Endothelial cell of umbilical vein (primary cell): ENCODE measurements at regions not wholly inside any gene's neighbourhood (a gene's known extent, or its start where the extent isn't known, plus 50 kb on each side); places are given as distances from the start of the nearest gene placed in this dataset.
A peak's percentile ranks its signal among the peaks of the same experiment; 100 is the strongest.

Experiments used
- BruUV-seq: library from RNA; stranded (reverse); fragments of 400-500 nt; replicated peaks from 2 replicates; lab custom pipeline; 2021; lab: Mats Ljungman, UMichigan
- CTCF ChIA-PET: fragments of 300-600, 350-600 bp; sonication (Branson Sonifier 250); formaldehyde crosslinking; loops from one replicate; lab custom pipeline; 2021; ENCODE audit warnings: antibody characterized with exemption, inconsistent platforms; lab: Charles Lee
- POLR2A ChIA-PET: fragments of 300-600, 350-600 bp; sonication (Branson Sonifier 250); formaldehyde crosslinking; loops from one replicate; lab custom pipeline; 2021; ENCODE audit warnings: antibody characterized with exemption, inconsistent platforms; lab: Charles Lee
- DNase-seq: peaks from one replicate; pipeline ENCODE4 v3.0.0-alpha.2; 2011; ENCODE audit warnings: low read depth, low spot score
- FAIRE-seq: peaks from 2 replicates; lab custom pipeline; 2011; peaks lifted over from hg19 to GRCh38; lab: Jason Lieb, UNC
- H2AFZ ChIP-seq: 2 replicates; pipeline ENCODE4 v1.6.0; 2012; ENCODE audit warnings: low read depth, low read length, control low read depth, inconsistent platforms
- H3K27ac ChIP-seq: 2 replicates; pipeline ENCODE4 v1.5.1; 2011; ENCODE audit warnings: low read depth, mild to moderate bottlenecking, control low read depth, low read length, moderate library complexity; ENCODE audit not compliant: insufficient read depth
- H3K27me3 ChIP-seq, 2 experiments: 2 replicates each; pipeline versions ENCODE4 v1.6.0 to v1.6.1; 2011; ENCODE audit warnings: low read length in 2 of 2, mixed read lengths in 1 of 2; ENCODE audit not compliant: control insufficient read depth in 2 of 2, insufficient read depth in 2 of 2
- H3K36me3 ChIP-seq, 2 experiments: 2 replicates in 1 of 2; 3 replicates in 1 of 2; pipeline ENCODE4 v1.5.1; 2011; ENCODE audit warnings: low read length in 2 of 2, mild to moderate bottlenecking in 1 of 2, moderate library complexity in 1 of 2; ENCODE audit not compliant: control insufficient read depth in 2 of 2, insufficient read depth in 2 of 2; ENCODE audit errors: extremely low read depth in 1 of 2
- H3K4me1 ChIP-seq: 3 replicates; pipeline ENCODE4 v1.5.1; 2011; ENCODE audit warnings: mild to moderate bottlenecking, low read length; ENCODE audit not compliant: control insufficient read depth, insufficient read depth; ENCODE audit errors: extremely low read depth
- H3K4me2 ChIP-seq: 2 replicates; pipeline ENCODE4 v1.6.1; 2011; ENCODE audit warnings: low read length, control low read depth, mixed read lengths; ENCODE audit not compliant: insufficient read depth
- H3K4me3 ChIP-seq, 3 experiments: fragments of 200-600 bp in 1 of 3; sonication (generic), shearing (Covaris generic) in 1 of 3; replicated peaks in 1 of 3; 2 replicates each; pipeline ENCODE4 v1.5.1; 2011 to 2016; ENCODE audit warnings: control low read depth in 3 of 3, low read length in 3 of 3, mild to moderate bottlenecking in 2 of 3, inconsistent platforms in 1 of 3, low read depth in 1 of 3, moderate library complexity in 1 of 3; ENCODE audit not compliant: insufficient read depth in 1 of 3
- H3K79me2 ChIP-seq: 2 replicates; pipeline ENCODE4 v1.6.0; 2012; ENCODE audit warnings: low read length, inconsistent platforms; ENCODE audit not compliant: control insufficient read depth, insufficient read depth
- H3K9ac ChIP-seq: replicated peaks from 2 replicates; pipeline ENCODE3; 2011; ENCODE audit warnings: low read length, control low read depth; ENCODE audit not compliant: insufficient read depth; ENCODE audit errors: extremely low read depth
- H3K9me1 ChIP-seq: replicated peaks from 3 replicates; pipeline ENCODE4 v1.6.0; 2011; ENCODE audit warnings: mild to moderate bottlenecking, low read length; ENCODE audit not compliant: control insufficient read depth, insufficient read depth; ENCODE audit errors: extremely low read depth
- H3K9me3 ChIP-seq: replicated peaks from 2 replicates; pipeline ENCODE4 v1.5.1; 2012; ENCODE audit warnings: low read length, inconsistent platforms; ENCODE audit not compliant: control insufficient read depth, insufficient read depth
- H4K20me1 ChIP-seq: replicated peaks from 2 replicates; pipeline ENCODE3; 2011; ENCODE audit warnings: mild to moderate bottlenecking, low read length; ENCODE audit not compliant: control insufficient read depth, insufficient read depth; ENCODE audit errors: extremely low read depth
- CTCF ChIP-seq, 2 donors: IDR thresholded peaks; 1 replicate in 1 of 2; 2 replicates in 1 of 2; pipeline ENCODE4 v1.5.1; 2011; ENCODE audit warnings: low read length in 2 of 2, mild to moderate bottlenecking in 2 of 2, moderate library complexity in 2 of 2, control low read depth in 1 of 2, inconsistent platforms in 1 of 2, low read depth in 1 of 2; ENCODE audit not compliant: insufficient read depth in 1 of 2; ENCODE audit errors: extremely low read depth in 1 of 2
- EZH2 ChIP-seq: IDR thresholded peaks from 2 replicates; pipeline ENCODE4 v1.6.1; 2012; ENCODE audit warnings: borderline replicate concordance, low read depth, mild to moderate bottlenecking, moderate library complexity, low read length, inconsistent platforms; ENCODE audit not compliant: severe bottlenecking
- FOS ChIP-seq: IDR thresholded peaks from 2 replicates; pipeline ENCODE4 v1.6.1; 2011; ENCODE audit warnings: mild to moderate bottlenecking, low read length, moderate library complexity, borderline replicate concordance; ENCODE audit not compliant: insufficient read depth
- GATA2 ChIP-seq: IDR thresholded peaks from 2 replicates; pipeline ENCODE4 v1.7.0; 2011; ENCODE audit warnings: low read depth, mild to moderate bottlenecking, moderate library complexity, mixed read lengths, low read length; ENCODE audit not compliant: insufficient read length, insufficient read depth
- JUN ChIP-seq: IDR thresholded peaks from 2 replicates; pipeline ENCODE4 v1.6.1; 2011; ENCODE audit warnings: borderline replicate concordance, low read depth; ENCODE audit not compliant: insufficient read length, insufficient read depth
- MAX ChIP-seq: IDR thresholded peaks from 2 replicates; pipeline ENCODE4 v1.6.1; 2011; ENCODE audit not compliant: insufficient read depth, insufficient read length
- MYC ChIP-seq: IDR thresholded peaks from one replicate; pipeline ENCODE4 v1.6.1; 2011; ENCODE audit warnings: mild to moderate bottlenecking, low read depth, low read length
- POLR2A ChIP-seq: IDR thresholded peaks from 2 replicates; pipeline ENCODE4 v1.6.1; 2012; ENCODE audit warnings: low read depth, mild to moderate bottlenecking, control low read depth, low read length
- POLR2AphosphoS5 ChIP-seq: IDR thresholded peaks from 2 replicates; pipeline ENCODE4 v1.6.1; 2012; ENCODE audit warnings: low read depth, mild to moderate bottlenecking, control low read depth, low read length, moderate library complexity; ENCODE audit not compliant: insufficient read depth
- dilution Hi-C: fragments of 300-500 bp; cut with MboI; formaldehyde crosslinking; loops from one replicate; pipeline ENCODE4 v1.15.0; 2019; ENCODE audit warnings: low sequenced_read_pairs; ENCODE audit not compliant: extremely low pct_ligation_motif_present
- intact Hi-C: fragments of 100-400 bp; cut with micrococcal nuclease; formaldehyde crosslinking; loops from one replicate; pipeline ENCODE4 v1.10.0; 2022

- no peaks in the 10 kb centered on the region for H3K36me3 ChIP-seq
- H3K4me3 ChIP-seq = no peak overlapping the region
- H3K4me2 ChIP-seq = no peak overlapping the region
- ChIA-PET POLR2A (interaction anchor here (0.9 kb wide), 1 partner anchor 16 kb away, joined by 3 read pairs; no protein-coding TSS in a partner anchor), CTCF (interaction anchor here (0.7 kb wide), 1 partner anchor 10 kb away, joined by 3 read pairs; no protein-coding TSS in a partner anchor)
- H4K20me1 ChIP-seq = no peaks in the 10 kb centered on the region
- H3K79me2 ChIP-seq = no peaks in the 10 kb centered on the region
- H3K27me3 ChIP-seq = peaks cover 0 to 2% of the 10 kb centered on the region in 2 experiments
- FAIRE-seq (peak; percentile 12), DNase-seq (peak; percentile 49)
- dilution Hi-C loops = loop anchor here (25.0 kb wide), 1 partner anchor 547 kb away; the partner anchor contains the start of gene BOD1L1
- no TSS peak for BruUV-seq
- no peak for TF ChIP-seq MYC
- no peak for TF ChIP-seq MAX
- TF ChIP-seq EZH2 = no peak
- TF ChIP-seq CTCF (IDR thresholded peaks at IDR 0.05; ENCODE audit: extremely low read depth in 1 of 2, insufficient read depth in 1 of 2, low read depth in 1 of 2, low read length in 2 of 2) = no peak
- no peak for TF ChIP-seq POLR2A
- TF ChIP-seq GATA2 = no peak
- TF ChIP-seq JUN = no peak
- TF ChIP-seq POLR2AphosphoS5 = no peak
- no peak for TF ChIP-seq FOS
- no peaks in the 10 kb centered on the region for H3K9me1 ChIP-seq
- H3K27ac ChIP-seq = no peak overlapping the region
- intact Hi-C loops = loop anchor here (2.0 to 10.0 kb wide), 2 partner anchors 15 to 529 kb away; no protein-coding TSS in a partner anchor
- no peaks in the 10 kb centered on the region for H3K9me3 ChIP-seq
- no peak overlapping the region for H2AFZ ChIP-seq
- no peak overlapping the region for H3K9ac ChIP-seq
- peaks cover 25% of the 10 kb centered on the region for H3K4me1 ChIP-seq
Measured at GRCh38 chr4:14184265-14184664, 556.7 kb upstream of the BOD1L1 start.
